H1 (cell line): ENCODE measurements at regions not wholly inside any gene's neighbourhood (a gene's known extent, or its start where the extent isn't known, plus 50 kb on each side); places are given as distances from the start of the nearest gene placed in this dataset.

Experiments used
- CTCF ChIA-PET: fragments of 300-600 bp; sonication (Branson Sonifier 250); formaldehyde crosslinking; loops from one replicate; lab custom pipeline; 2021; ENCODE audit not compliant: partially characterized antibody; lab: Charles Lee
- POLR2A ChIA-PET: fragments of 300-600 bp; sonication (Branson Sonifier 250); formaldehyde crosslinking; loops from one replicate; lab custom pipeline; 2021; ENCODE audit warnings: inconsistent platforms; ENCODE audit not compliant: partially characterized antibody; lab: Charles Lee
- DNase-seq, 2 experiments: peaks; one replicate each; pipeline versions ENCODE4 v3.0.0 to v3.0.0-alpha.2; 2010 to 2022; ENCODE audit warnings: low spot score in 2 of 2, low read depth in 1 of 2, mixed read lengths in 1 of 2
- FAIRE-seq: peaks from 2 replicates; lab custom pipeline; 2011; peaks lifted over from hg19 to GRCh38; lab: Jason Lieb, UNC
- H2AFZ ChIP-seq: 2 replicates; pipeline ENCODE4 v1.8.1; 2012; ENCODE audit warnings: low read length, inconsistent platforms
- H2AK5ac ChIP-seq: 2 replicates; pipeline ENCODE4 v1.6.1; 2013; ENCODE audit warnings: low read depth, low read length
- H2BK120ac ChIP-seq: replicated peaks from 2 replicates; pipeline ENCODE3; 2013; ENCODE audit warnings: low read depth, low read length, inconsistent platforms
- H2BK12ac ChIP-seq: 2 replicates; pipeline ENCODE4 v1.6.1; 2013; ENCODE audit warnings: low read depth, low read length
- H2BK15ac ChIP-seq: 2 replicates; pipeline ENCODE4 v1.6.1; 2013; ENCODE audit warnings: low read length
- H2BK20ac ChIP-seq: 2 replicates; pipeline ENCODE4 v1.6.1; 2013; ENCODE audit warnings: low read length
- H2BK5ac ChIP-seq: 2 replicates; pipeline ENCODE4 v1.6.1; 2013; ENCODE audit warnings: low read depth, low read length
- H3K14ac ChIP-seq: 2 replicates; pipeline ENCODE4 v1.6.1; 2013; ENCODE audit warnings: inconsistent platforms; ENCODE audit not compliant: insufficient read length
- H3K18ac ChIP-seq: 2 replicates; pipeline ENCODE4 v1.6.1; 2013; ENCODE audit warnings: low read length; ENCODE audit errors: extremely low read depth
- H3K23ac ChIP-seq: 2 replicates; pipeline ENCODE4 v1.6.1; 2013; ENCODE audit warnings: inconsistent platforms; ENCODE audit not compliant: insufficient read length
- H3K23me2 ChIP-seq: 2 replicates; pipeline ENCODE4 v1.6.1; 2013; ENCODE audit warnings: low read depth, low read length
- H3K27ac ChIP-seq: 2 replicates; pipeline ENCODE4 v1.6.1; 2011; ENCODE audit warnings: low read depth, low read length, inconsistent platforms
- H3K27me3 ChIP-seq, 4 experiments: replicated peaks in 1 of 4; 1 replicate in 1 of 4; 2 replicates in 3 of 4; pipeline versions ENCODE4 v1.6.1 to v1.8.1; 2011 to 2013; ENCODE audit warnings: low read length in 3 of 4, mild to moderate bottlenecking in 3 of 4, inconsistent platforms in 2 of 4, mixed read lengths in 2 of 4, moderate library complexity in 1 of 4; ENCODE audit not compliant: control insufficient read depth in 3 of 4, insufficient read depth in 3 of 4; ENCODE audit errors: extremely low read depth in 1 of 4
- H3K36me3 ChIP-seq, 4 experiments: 2 replicates each; pipeline versions ENCODE4 v1.6.1 to v1.8.1; 2011 to 2013; ENCODE audit warnings: mild to moderate bottlenecking in 4 of 4, low read length in 3 of 4, moderate library complexity in 2 of 4, control low read depth in 1 of 4, inconsistent platforms in 1 of 4; ENCODE audit not compliant: insufficient read depth in 4 of 4, control insufficient read depth in 2 of 4
- H3K4ac ChIP-seq: replicated peaks from 2 replicates; pipeline ENCODE3; 2013; ENCODE audit warnings: low read length, low read depth, mixed read lengths, inconsistent platforms; ENCODE audit not compliant: insufficient read length
- H3K4me1 ChIP-seq, 4 experiments: replicated peaks in 1 of 4; 1 replicate in 1 of 4; 2 replicates in 3 of 4; pipeline versions ENCODE4 v1.6.1 to v1.8.1; 2011 to 2013; ENCODE audit warnings: low read length in 3 of 4, inconsistent platforms in 2 of 4, mixed read lengths in 1 of 4; ENCODE audit not compliant: insufficient read depth in 4 of 4, control insufficient read depth in 3 of 4
- H3K4me2 ChIP-seq, 2 experiments: 2 replicates each; pipeline versions ENCODE4 v1.6.1 to v1.8.1; 2011 to 2013; ENCODE audit warnings: low read depth in 2 of 2, low read length in 2 of 2, control low read depth in 1 of 2, inconsistent platforms in 1 of 2, mild to moderate bottlenecking in 1 of 2; ENCODE audit not compliant: insufficient read depth in 1 of 2
- H3K4me3 ChIP-seq, 4 experiments: fragments of 200-600, 300-600 bp in 1 of 4; sonication (generic), shearing (Covaris generic), sonication (Bioruptor Twin) in 1 of 4; 2 replicates each; pipeline versions ENCODE4 v1.5.1 to v1.8.1; 2011 to 2016; ENCODE audit warnings: low read length in 4 of 4, low read depth in 3 of 4, control low read depth in 2 of 4, inconsistent platforms in 2 of 4, mild to moderate bottlenecking in 2 of 4, mixed read lengths in 1 of 4, moderate library complexity in 1 of 4; ENCODE audit not compliant: insufficient read depth in 2 of 4; ENCODE audit errors: extremely low read depth in 1 of 4
- H3K56ac ChIP-seq: replicated peaks from 2 replicates; pipeline ENCODE3; 2013; ENCODE audit warnings: low read depth, mild to moderate bottlenecking, mixed read lengths, low read length, inconsistent platforms; ENCODE audit not compliant: insufficient read length
- H3K79me1 ChIP-seq: 2 replicates; pipeline ENCODE4 v1.6.1; 2013; ENCODE audit warnings: low read depth, low read length, control low read depth
- H3K79me2 ChIP-seq, 2 experiments: 2 replicates each; pipeline versions ENCODE4 v1.6.1 to v1.8.1; 2012 to 2013; ENCODE audit warnings: low read length in 2 of 2, mild to moderate bottlenecking in 2 of 2, inconsistent platforms in 1 of 2; ENCODE audit not compliant: insufficient read depth in 2 of 2, control insufficient read depth in 1 of 2
- H3K9ac ChIP-seq, 4 experiments: replicated peaks in 1 of 4; 1 replicate in 1 of 4; 2 replicates in 3 of 4; pipeline versions ENCODE4 v1.6.1 to v1.8.1; 2011 to 2013; ENCODE audit warnings: low read depth in 3 of 4, low read length in 3 of 4, control low read depth in 2 of 4, mild to moderate bottlenecking in 2 of 4, moderate library complexity in 2 of 4, inconsistent platforms in 1 of 4; ENCODE audit errors: extremely low read depth in 1 of 4
- H3K9me3 ChIP-seq, 2 experiments: 2 replicates each; pipeline versions ENCODE4 v1.6.1 to v1.8.1; 2012 to 2013; ENCODE audit warnings: mild to moderate bottlenecking in 2 of 2, moderate library complexity in 2 of 2, control low read depth in 1 of 2, inconsistent platforms in 1 of 2, low read depth in 1 of 2, low read length in 1 of 2, mixed read lengths in 1 of 2; ENCODE audit not compliant: insufficient read depth in 2 of 2
- H4K20me1 ChIP-seq, 2 experiments: replicated peaks in 1 of 2; 2 replicates each; pipeline versions ENCODE3 to v1.8.1; 2011 to 2013; ENCODE audit warnings: inconsistent platforms in 2 of 2, low read length in 2 of 2, mild to moderate bottlenecking in 1 of 2; ENCODE audit not compliant: insufficient read depth in 2 of 2, control insufficient read depth in 1 of 2
- H4K5ac ChIP-seq: 2 replicates; pipeline ENCODE4 v1.6.1; 2013; ENCODE audit warnings: low read length, low read depth, mixed read lengths, inconsistent platforms; ENCODE audit not compliant: insufficient read length
- H4K8ac ChIP-seq: 2 replicates; pipeline ENCODE4 v1.8.0; 2013; ENCODE audit warnings: mild to moderate bottlenecking, moderate library complexity, low read length, inconsistent platforms; ENCODE audit not compliant: insufficient read depth; ENCODE audit errors: extremely low read depth
- H4K91ac ChIP-seq: replicated peaks from 2 replicates; pipeline ENCODE3; 2013; ENCODE audit warnings: low read length, mixed read lengths, inconsistent platforms; ENCODE audit not compliant: insufficient read length
- BRCA1 ChIP-seq: IDR thresholded peaks from 2 replicates; pipeline ENCODE4 v1.6.1; 2012; ENCODE audit warnings: low read depth, low read length, improper control_type of control experiment
- CREB1 ChIP-seq: IDR thresholded peaks from 2 replicates; pipeline ENCODE4 v1.6.1; 2012; ENCODE audit warnings: inconsistent platforms
- FOSL1 ChIP-seq: IDR thresholded peaks from 2 replicates; pipeline ENCODE4 v1.6.1; 2011; ENCODE audit warnings: mild to moderate bottlenecking, low read depth, low read length, moderate library complexity; ENCODE audit not compliant: insufficient read depth
- KDM5A ChIP-seq: fragments of 200-600 bp; IDR thresholded peaks from 2 replicates; pipeline ENCODE4 v1.7.1; 2012; ENCODE audit warnings: mild to moderate bottlenecking, low read length, inconsistent platforms, mixed read lengths
- NANOG ChIP-seq: IDR thresholded peaks from 2 replicates; pipeline ENCODE4 v1.6.1; 2011; ENCODE audit warnings: low read length, low read depth, mild to moderate bottlenecking, inconsistent platforms; ENCODE audit not compliant: insufficient read depth, poor library complexity, severe bottlenecking
- POU5F1 ChIP-seq: IDR thresholded peaks from 2 replicates; pipeline ENCODE4 v1.6.1; 2011; ENCODE audit warnings: low read depth, mild to moderate bottlenecking, low read length, moderate library complexity
- RNF2 ChIP-seq: fragments of 200-900, 300-1000 bp; sonication (generic); IDR thresholded peaks from 2 replicates; pipeline ENCODE4 v1.7.1; 2016; ENCODE audit warnings: borderline replicate concordance, low read depth, mild to moderate bottlenecking, antibody characterized with exemption, low read length; ENCODE audit not compliant: poor library complexity, severe bottlenecking; ENCODE audit errors: missing control alignments
- SAP30 ChIP-seq: fragments of 300-600 bp; sonication (generic); IDR thresholded peaks from 2 replicates; pipeline ENCODE4 v1.7.1; 2012; ENCODE audit warnings: low read length, moderate library complexity, mild to moderate bottlenecking, inconsistent platforms; ENCODE audit not compliant: insufficient read depth, insufficient replicate concordance
- SIN3A ChIP-seq, 2 experiments: IDR thresholded peaks in 1 of 2; conservative IDR thresholded peaks in 1 of 2; 2 replicates each; pipeline ENCODE4 v1.6.1; 2011 to 2012; ENCODE audit warnings: low read length in 2 of 2, improper control_type of control experiment in 1 of 2, low read depth in 1 of 2, mild to moderate bottlenecking in 1 of 2
- SP2 ChIP-seq: IDR thresholded peaks from 2 replicates; pipeline ENCODE4 v1.6.1; 2012; ENCODE audit warnings: mild to moderate bottlenecking, low read length, inconsistent platforms
- WGBS, 2 experiments: shearing (Covaris generic) in 1 of 2; methylation state at CpG; one replicate each; pipeline versions ENCODE4 v1.1.6 to v1.1.7; 2013 to 2015; ENCODE audit warnings: low lambda C conversion rate in 2 of 2, mixed read lengths in 2 of 2, inconsistent platforms in 1 of 2, low coverage in 1 of 2, missing lambda C conversion rate in 1 of 2; ENCODE audit not compliant: insufficient replicate concordance in 2 of 2, insufficient coverage in 1 of 2, insufficient read length in 1 of 2; ENCODE audit errors: extremely low coverage in 1 of 2, missing lambda C conversion rate in 1 of 2; 5-methylcytosine and 5-hydroxymethylcytosine counted together

- no peaks in the 10 kb centered on the region for H4K20me1 ChIP-seq
- H3K4ac ChIP-seq, result no peak overlapping the region
- H2BK20ac ChIP-seq, result no peak overlapping the region
- no peak for FAIRE-seq
- DNase-seq, result no peak
- H3K9ac ChIP-seq, result no peak overlapping the region
- WGBS, 2 experiments, result 95% methylated on average over 4 of the region's 4 CpGs; no CpG with 5 or more reads in 1 of the 2 experiments
- no peak overlapping the region for H3K4me3 ChIP-seq
- no peak overlapping the region for H2AFZ ChIP-seq
- H3K4me2 ChIP-seq, result no peak overlapping the region
- H2BK15ac ChIP-seq, result no peak overlapping the region
- ChIA-PET POLR2A (no interaction called here), CTCF (interaction anchor here (0.9 to 2.3 kb wide), 4 partner anchors 10 to 31 kb away, joined by 3 to 5 read pairs (median 4); no protein-coding TSS in a partner anchor)
- H3K79me2 ChIP-seq, result no peaks in the 10 kb centered on the region
- no peak overlapping the region; the same call in 1 of the 2 replicates for H4K8ac ChIP-seq
- TF ChIP-seq SIN3A (conservative IDR thresholded peaks at IDR 0.05 in 1 of 2, IDR thresholded peaks at IDR 0.05 in 1 of 2; ENCODE audit: low read depth in 1 of 2, low read length in 2 of 2), result no peak
- no peak for TF ChIP-seq NANOG
- no peak for TF ChIP-seq FOSL1
- no peak for TF ChIP-seq CREB1
- no peak for TF ChIP-seq SP2
- TF ChIP-seq BRCA1, result no peak
- TF ChIP-seq POU5F1, result no peak
- TF ChIP-seq RNF2, result no peak
- TF ChIP-seq KDM5A, result no peak
- TF ChIP-seq SAP30, result no peak
- H3K36me3 ChIP-seq, result no peaks in the 10 kb centered on the region
- H2AK5ac ChIP-seq, result no peak overlapping the region
- H3K9me3 ChIP-seq, result no peaks in the 10 kb centered on the region
- no peak overlapping the region for H2BK5ac ChIP-seq
- H3K56ac ChIP-seq, result no peak overlapping the region
- H3K27ac ChIP-seq, result no peak overlapping the region
- H3K14ac ChIP-seq, result no peak overlapping the region
- no peak overlapping the region for H4K91ac ChIP-seq
- H3K79me1 ChIP-seq, result no peaks in the 10 kb centered on the region
- no peak overlapping the region for H3K23ac ChIP-seq
- H3K23me2 ChIP-seq, result no peaks in the 10 kb centered on the region
- H3K27me3 ChIP-seq, result no peaks in the 10 kb centered on the region
- no peaks in the 10 kb centered on the region for H3K4me1 ChIP-seq
- no peak overlapping the region for H2BK12ac ChIP-seq
- H3K18ac ChIP-seq, result no peak overlapping the region
- H4K5ac ChIP-seq, result no peak overlapping the region
- no peak overlapping the region for H2BK120ac ChIP-seq
These were observed 341.0 kb upstream of the CCL2 start for GRCh38 chr17:33914125-33914524.
